ENCODE measurements at regions not wholly inside any gene's neighbourhood (a gene's known extent, or its start where the extent isn't known, plus 50 kb on each side); places are given as distances from the start of the nearest gene placed in this dataset.
"Not testable (repeated sequence)": the region's sequence is repeated elsewhere in the genome, so short reads cannot be mapped to it uniquely, and the experiment has no call there.

GRCh38 chr21:15614766-15615165 is 115.0 kb upstream of the USP25 start:
- DNase-seq (ENCODE audit: low read depth in 2 of 2): no peak

- no peak for DNase-seq (ENCODE audit: low read depth in 2 of 2)
Observed at GRCh38 chr21:15616864-15617574, 112.8 kb upstream of the USP25 start.

GRCh38 chr21:15617964-15618363 is 111.8 kb upstream of the USP25 start:
- DNase-seq (ENCODE audit: low read depth in 2 of 2): peak; percentile 20 to 31

GRCh38 chr21:15620892-15621291 is 108.9 kb upstream of the USP25 start:
- no peak for DNase-seq (ENCODE audit: low read depth in 2 of 2)

GRCh38 chr21:15624646-15625045 is 105.1 kb upstream of the USP25 start:
- no peak for DNase-seq (ENCODE audit: low read depth in 2 of 2)

- DNase-seq (ENCODE audit: low read depth in 2 of 2): no peak
Observed at GRCh38 chr21:15625363-15625762, 104.4 kb upstream of the USP25 start.

GRCh38 chr21:15626031-15626430 is 103.8 kb upstream of the USP25 start:
- no peak for DNase-seq (ENCODE audit: low read depth in 2 of 2)

- DNase-seq (ENCODE audit: low read depth in 2 of 2): no peak
Observed at GRCh38 chr21:15627011-15627410, 102.8 kb upstream of the USP25 start.

GRCh38 chr21:15627823-15628222 is 102.0 kb upstream of the USP25 start:
- no peak for DNase-seq (ENCODE audit: low read depth in 2 of 2)

- peak; percentile 17 to 18 for DNase-seq (ENCODE audit: low read depth in 2 of 2)
Observed at GRCh38 chr21:15631342-15631741, 98.4 kb upstream of the USP25 start.

GRCh38 chr21:15634541-15634940 is 95.2 kb upstream of the USP25 start:
- not testable (repeated sequence) for DNase-seq (ENCODE audit: low read depth in 2 of 2)

GRCh38 chr21:15638856-15639549 is 90.8 kb upstream of the USP25 start:
- no peak for DNase-seq (ENCODE audit: low read depth in 2 of 2)

- DNase-seq (ENCODE audit: low read depth in 2 of 2): not testable (repeated sequence)
Observed at GRCh38 chr21:15640113-15640512, 89.7 kb upstream of the USP25 start.

GRCh38 chr21:15644489-15644888 is 85.3 kb upstream of the USP25 start:
- DNase-seq (ENCODE audit: low read depth in 2 of 2): no peak

GRCh38 chr21:15645830-15646229 is 84.0 kb upstream of the USP25 start:
- no peak for DNase-seq (ENCODE audit: low read depth in 2 of 2)

GRCh38 chr21:15650735-15651134 is 79.0 kb upstream of the USP25 start:
- no peak for DNase-seq (ENCODE audit: low read depth in 2 of 2)

GRCh38 chr21:15651172-15651571 is 78.6 kb upstream of the USP25 start:
- no peak for DNase-seq (ENCODE audit: low read depth in 2 of 2)

GRCh38 chr21:15653710-15654109 is 76.1 kb upstream of the USP25 start:
- DNase-seq (ENCODE audit: low read depth in 2 of 2): no peak

- no peak for DNase-seq (ENCODE audit: low read depth in 2 of 2)
Observed at GRCh38 chr21:15654171-15654570, 75.6 kb upstream of the USP25 start.

GRCh38 chr21:15659753-15660422 is 69.9 kb upstream of the USP25 start:
- no peak for DNase-seq (ENCODE audit: low read depth in 2 of 2)

- no peak for DNase-seq (ENCODE audit: low read depth in 2 of 2)
Observed at GRCh38 chr21:15660423-15660804, 69.4 kb upstream of the USP25 start.

GRCh38 chr21:15667010-15667409 is 62.8 kb upstream of the USP25 start:
- peak; percentile 58 to 67 for DNase-seq (ENCODE audit: low read depth in 2 of 2)

- DNase-seq (ENCODE audit: low read depth in 2 of 2): no peak
Observed at GRCh38 chr21:15667819-15668218, 62.0 kb upstream of the USP25 start.

Measured in fibroblast of skin of left biceps (primary cell).